LHCN-M2 (cell line): ENCODE measurements at regions not wholly inside any gene's neighbourhood (a gene's known extent, or its start where the extent isn't known, plus 50 kb on each side); places are given as distances from the start of the nearest gene placed in this dataset.

Experiments used
- DNase-seq: peaks from one replicate; pipeline ENCODE4 v3.0.0-alpha.2; 2012; ENCODE audit warnings: low read depth

DNA sequence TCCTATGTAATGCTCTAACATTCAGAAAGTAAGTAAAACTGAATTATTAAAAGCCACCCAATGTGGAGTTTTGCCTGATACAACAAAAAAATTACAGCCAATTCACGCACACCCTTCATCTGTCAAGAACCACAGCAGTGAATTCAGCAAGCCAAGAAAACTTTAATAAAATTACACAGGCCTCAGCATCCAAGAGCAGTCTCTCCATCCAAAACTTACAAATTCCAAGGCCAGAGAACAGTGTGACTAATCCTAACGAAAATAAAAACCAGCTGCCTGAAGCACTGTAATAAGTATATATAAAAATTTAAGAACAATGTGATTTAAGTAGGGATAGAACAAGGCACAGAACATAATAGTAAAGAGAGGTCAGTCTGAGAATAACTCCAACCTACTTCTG, 54.2 kb downstream of the SIX6 start:
- DNase-seq = peak; percentile 73

DNA sequence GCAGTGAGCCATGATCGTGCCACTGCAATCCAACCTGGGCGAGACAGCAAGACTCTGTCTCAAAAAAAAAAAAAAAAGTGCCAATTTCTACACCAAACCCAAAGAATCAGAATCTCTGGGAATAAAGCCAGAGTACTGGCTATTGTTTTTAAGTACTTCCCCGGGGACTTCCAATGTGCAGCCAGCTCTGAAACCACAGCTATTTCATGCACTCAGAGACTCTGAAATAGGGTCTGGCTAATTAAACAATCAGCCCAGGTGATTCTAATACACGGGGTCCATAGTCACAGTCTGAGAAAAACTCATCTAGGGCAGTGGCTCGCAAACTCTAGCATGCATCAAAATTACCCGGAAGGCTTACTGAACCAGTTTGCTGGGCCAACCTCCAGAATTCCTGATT, 56.3 kb downstream of the SIX6 start:
- peak; percentile 84 for DNase-seq

DNA sequence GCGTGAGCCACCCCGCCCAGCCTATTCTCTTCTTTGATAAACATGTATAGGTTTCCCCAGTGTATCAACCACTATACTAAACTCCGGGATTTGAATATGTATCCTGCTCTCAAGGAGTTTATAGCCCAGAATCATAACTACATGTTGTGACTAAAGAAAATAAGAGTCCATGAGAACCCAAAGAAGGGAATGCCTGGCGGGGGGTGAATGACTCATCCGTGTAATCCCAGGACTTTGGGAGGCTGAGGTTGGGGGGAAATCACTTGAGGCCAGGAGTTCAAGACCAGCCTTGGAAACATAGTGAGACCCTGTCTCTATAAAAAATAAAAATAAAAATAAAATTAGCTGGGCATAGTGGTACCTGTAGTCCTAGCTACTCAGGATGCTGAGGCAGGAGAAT, 57.2 kb downstream of the SIX6 start:
- DNase-seq = peak; percentile 30

- DNase-seq = no peak
Observed at GRCh38 chr14:60573943-60574495, 65.1 kb downstream of the SIX6 start.

GRCh38 chr14:60575008-60575407, 66.1 kb downstream of the SIX6 start:
- DNase-seq = no peak

DNA sequence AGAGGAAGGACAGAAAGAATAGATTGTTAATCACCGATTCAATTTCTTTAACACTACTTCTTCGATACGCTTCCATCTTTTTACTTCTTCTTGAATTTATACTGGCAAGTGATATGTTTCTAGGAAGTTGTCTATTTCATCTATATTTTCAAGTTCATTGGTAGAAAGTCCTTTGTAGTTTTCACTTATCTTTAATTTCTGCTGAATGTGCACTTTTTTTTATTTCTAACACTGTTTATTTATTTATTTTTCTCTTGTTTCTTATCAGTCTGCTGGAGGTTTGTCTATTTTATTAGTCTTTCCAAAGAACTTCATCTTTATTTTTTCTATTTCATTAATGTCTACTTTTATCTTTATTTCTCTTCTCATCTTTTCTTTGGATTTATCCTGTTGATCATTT, 63.6 kb downstream of the SIX1 start:
- DNase-seq = no peak

DNA sequence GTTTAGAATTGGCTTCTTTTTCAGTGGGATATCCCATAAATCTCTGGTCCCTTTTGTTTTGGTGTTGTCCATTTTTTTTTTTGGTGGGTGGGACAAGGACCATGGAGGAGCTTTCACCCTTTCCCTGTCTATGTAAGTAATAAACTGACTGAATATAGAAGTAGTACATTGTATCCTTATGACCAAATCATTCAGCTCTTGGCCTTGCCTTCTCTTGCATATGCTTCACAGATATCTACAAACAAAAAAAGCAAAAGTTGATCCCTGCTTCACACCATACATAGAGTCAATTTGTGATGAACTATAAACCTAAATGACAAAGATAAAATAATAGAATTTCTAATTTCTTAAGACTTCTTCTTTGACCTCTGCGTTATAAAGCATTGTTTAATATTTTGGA, 59.8 kb downstream of the SIX1 start:
- DNase-seq = no peak

DNA sequence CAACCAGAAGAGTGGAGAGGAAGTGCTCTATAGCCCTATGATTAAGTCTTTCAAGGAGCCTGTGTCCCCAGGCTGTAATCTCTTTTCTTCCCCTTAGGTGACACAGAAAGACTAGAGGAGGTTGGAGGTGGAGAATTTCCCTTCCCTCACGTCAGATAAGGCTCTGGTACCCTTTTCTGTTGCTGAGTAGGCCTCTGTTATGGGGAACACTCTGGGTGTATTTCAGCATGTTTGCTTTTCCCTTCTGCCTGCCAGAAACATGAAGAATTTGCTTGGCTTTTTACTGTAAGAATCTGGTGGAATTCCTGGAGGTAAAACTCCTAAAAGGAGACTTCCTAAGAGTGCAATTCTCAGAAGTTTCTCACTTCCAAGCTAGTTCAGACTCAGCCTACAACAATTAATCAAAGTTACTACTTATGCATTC, 58.3 kb downstream of the SIX1 start:
- no peak for DNase-seq
